ENCODE measurements at regions not wholly inside any gene's neighbourhood (a gene's known extent, or its start where the extent isn't known, plus 50 kb on each side); places are given as distances from the start of the nearest gene placed in this dataset.
"Not testable (repeated sequence)": the region's sequence is repeated elsewhere in the genome, so short reads cannot be mapped to it uniquely, and the experiment has no call there.

GRCh38 chr9:2419347-2419746 is 202.2 kb upstream of the VLDLR start:
- TF ChIP-seq, protein P1, sequence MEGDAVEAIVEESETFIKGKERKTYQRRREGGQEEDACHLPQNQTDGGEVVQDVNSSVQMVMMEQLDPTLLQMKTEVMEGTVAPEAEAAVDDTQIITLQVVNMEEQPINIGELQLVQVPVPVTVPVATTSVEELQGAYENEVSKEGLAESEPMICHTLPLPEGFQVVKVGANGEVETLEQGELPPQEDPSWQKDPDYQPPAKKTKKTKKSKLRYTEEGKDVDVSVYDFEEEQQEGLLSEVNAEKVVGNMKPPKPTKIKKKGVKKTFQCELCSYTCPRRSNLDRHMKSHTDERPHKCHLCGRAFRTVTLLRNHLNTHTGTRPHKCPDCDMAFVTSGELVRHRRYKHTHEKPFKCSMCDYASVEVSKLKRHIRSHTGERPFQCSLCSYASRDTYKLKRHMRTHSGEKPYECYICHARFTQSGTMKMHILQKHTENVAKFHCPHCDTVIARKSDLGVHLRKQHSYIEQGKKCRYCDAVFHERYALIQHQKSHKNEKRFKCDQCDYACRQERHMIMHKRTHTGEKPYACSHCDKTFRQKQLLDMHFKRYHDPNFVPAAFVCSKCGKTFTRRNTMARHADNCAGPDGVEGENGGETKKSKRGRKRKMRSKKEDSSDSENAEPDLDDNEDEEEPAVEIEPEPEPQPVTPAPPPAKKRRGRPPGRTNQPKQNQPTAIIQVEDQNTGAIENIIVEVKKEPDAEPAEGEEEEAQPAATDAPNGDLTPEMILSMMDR (IDR thresholded peaks at IDR 0.05), result no peak
- TF ChIP-seq ZFX (IDR thresholded peaks at IDR 0.05; ENCODE audit: borderline replicate concordance), result no peak
- no peak overlapping the region for H3K27ac ChIP-seq

- H3K27ac ChIP-seq, result no peak overlapping the region
- TF ChIP-seq, protein P1 (IDR thresholded peaks at IDR 0.05), result no peak
- TF ChIP-seq ZFX (IDR thresholded peaks at IDR 0.05; ENCODE audit: borderline replicate concordance), result no peak
Observed at GRCh38 chr9:2420543-2420942, 201.0 kb upstream of the VLDLR start.

GRCh38 chr9:2424619-2425033 is 197.0 kb upstream of the VLDLR start:
- no peak overlapping the region for H3K27ac ChIP-seq
- TF ChIP-seq, protein P1 (IDR thresholded peaks at IDR 0.05), result no peak
- TF ChIP-seq ZFX (IDR thresholded peaks at IDR 0.05; ENCODE audit: borderline replicate concordance), result no peak

GRCh38 chr9:2425676-2426075 is 195.9 kb upstream of the VLDLR start:
- TF ChIP-seq, protein P1 (IDR thresholded peaks at IDR 0.05), result no peak
- no peak for TF ChIP-seq ZFX (IDR thresholded peaks at IDR 0.05; ENCODE audit: borderline replicate concordance)
- H3K27ac ChIP-seq, result no peak overlapping the region

DNA sequence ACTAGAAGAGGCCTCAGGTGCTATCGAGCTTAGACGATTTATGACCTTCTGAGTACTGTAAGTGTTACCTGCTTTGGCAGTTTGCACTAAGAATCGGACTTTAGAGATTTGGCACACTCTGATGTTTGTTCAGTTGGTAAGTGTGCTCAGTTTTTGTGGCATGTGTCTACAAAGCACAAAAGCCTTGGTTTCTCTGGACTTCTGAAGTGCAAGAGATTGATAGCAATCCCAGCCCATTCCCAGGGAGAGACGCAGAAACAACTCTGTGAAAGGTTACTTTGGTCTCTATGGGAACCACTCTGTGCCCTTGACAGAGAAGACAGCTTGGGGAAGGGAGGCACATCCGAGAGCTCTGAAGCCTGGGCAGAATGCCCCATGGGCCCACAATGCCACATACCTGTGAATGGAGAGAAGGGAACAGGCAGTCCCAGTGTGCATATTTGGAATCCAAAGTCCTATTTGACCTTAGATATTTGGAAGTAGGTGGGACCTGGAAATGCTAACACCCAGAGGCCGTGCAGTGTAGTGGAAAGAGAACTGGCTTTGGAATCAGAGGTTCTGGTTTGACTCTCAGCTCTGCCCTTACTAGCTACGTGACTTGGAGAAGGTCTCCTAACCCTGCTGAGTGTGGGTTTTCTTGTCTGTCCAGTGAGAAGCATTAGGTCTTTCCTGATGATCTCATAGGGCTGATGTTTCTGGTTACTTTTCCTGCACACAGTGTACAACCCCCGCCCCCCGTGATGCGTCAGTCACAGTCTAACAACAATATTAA is 194.3 kb upstream of the VLDLR start:
- TF ChIP-seq, protein P1 (IDR thresholded peaks at IDR 0.05), result no peak
- TF ChIP-seq ZFX (IDR thresholded peaks at IDR 0.05; ENCODE audit: borderline replicate concordance), result no peak
- peak overlapping the region; percentile 64 for H3K27ac ChIP-seq

DNA sequence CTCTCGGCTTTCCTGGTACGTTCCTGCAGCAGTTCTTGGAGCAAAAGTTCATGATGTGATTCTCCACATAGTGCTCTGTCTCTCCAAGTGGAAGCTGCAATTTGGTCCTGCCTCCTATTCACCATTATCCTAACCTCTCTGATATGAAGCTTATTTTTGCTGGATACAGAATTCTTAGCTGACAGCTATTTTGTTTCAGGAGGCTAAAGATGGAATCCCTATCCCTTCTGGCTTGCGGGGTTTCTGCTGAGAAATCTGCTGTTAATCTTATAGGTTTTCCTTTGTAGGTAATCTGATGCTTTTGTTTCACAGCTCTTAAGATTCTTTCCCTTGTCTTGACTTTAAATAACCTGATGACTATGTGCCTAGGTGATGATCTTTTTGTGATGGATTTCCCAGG is 181.6 kb upstream of the VLDLR start:
- no peak overlapping the region for H3K27ac ChIP-seq
- no peak for TF ChIP-seq ZFX (IDR thresholded peaks at IDR 0.05; ENCODE audit: borderline replicate concordance)
- TF ChIP-seq, protein P1 (IDR thresholded peaks at IDR 0.05), result no peak

GRCh38 chr9:2443933-2444332 is 177.7 kb upstream of the VLDLR start:
- not testable (repeated sequence) for H3K27ac ChIP-seq

Data from 22Rv1 (cell line).